Activated CD4-positive, alpha-beta T cell treated with anti-CD3 and anti-CD28 coated beads, Interleukin-2, amount 50 U/mL, for 24 hours (primary cell): ENCODE measurements at regions not wholly inside any gene's neighbourhood (a gene's known extent, or its start where the extent isn't known, plus 50 kb on each side); places are given as distances from the start of the nearest gene placed in this dataset.

Experiments used
- DNase-seq, 2 donors: peaks; one replicate each; pipeline ENCODE4 v3.0.0-alpha.2; 2020; ENCODE audit warnings: low read depth in 1 of 2, low spot score in 1 of 2

GRCh38 chr2:12107939-12108338 lies 361.5 kb downstream of the LPIN1 start:
- no peak for DNase-seq

- DNase-seq, result no peak
These were observed 363.1 kb downstream of the LPIN1 start for GRCh38 chr2:12109363-12110017.

- no peak for DNase-seq
These were observed 363.6 kb downstream of the LPIN1 start for GRCh38 chr2:12110074-12110473.

GRCh38 chr2:12110481-12110880 lies 364.0 kb downstream of the LPIN1 start:
- no peak for DNase-seq

- no peak for DNase-seq
These were observed 367.0 kb downstream of the LPIN1 start for GRCh38 chr2:12113412-12113811.

GRCh38 chr2:12114816-12115215 lies 368.4 kb downstream of the LPIN1 start:
- no peak for DNase-seq

- no peak for DNase-seq
These were observed 369.9 kb downstream of the LPIN1 start for GRCh38 chr2:12116228-12116750.

- no peak for DNase-seq
These were observed 373.4 kb downstream of the LPIN1 start for GRCh38 chr2:12119841-12120240.

- DNase-seq, result no peak
These were observed 374.1 kb downstream of the LPIN1 start for GRCh38 chr2:12120281-12121150.

GRCh38 chr2:12124790-12125189 lies 378.4 kb downstream of the LPIN1 start:
- no peak for DNase-seq

- DNase-seq, result no peak
These were observed 379.9 kb downstream of the LPIN1 start for GRCh38 chr2:12126318-12126717.

- peak in 1 of 2 donors; percentile 7 for DNase-seq
These were observed 381.2 kb downstream of the LPIN1 start for GRCh38 chr2:12127638-12128037.

GRCh38 chr2:12131975-12132374 lies 385.5 kb downstream of the LPIN1 start:
- DNase-seq, result no peak

- no peak for DNase-seq
These were observed 395.3 kb downstream of the LPIN1 start for GRCh38 chr2:12141618-12142258.

GRCh38 chr2:12151716-12152115 lies 405.3 kb downstream of the LPIN1 start:
- no peak for DNase-seq

- no peak for DNase-seq
These were observed 406.5 kb downstream of the LPIN1 start for GRCh38 chr2:12152888-12153287.

- DNase-seq, result no peak
These were observed 409.0 kb downstream of the LPIN1 start for GRCh38 chr2:12155303-12156051.

- DNase-seq, result no peak
These were observed 409.9 kb downstream of the LPIN1 start for GRCh38 chr2:12156349-12156748.

- no peak for DNase-seq
These were observed 414.7 kb downstream of the LPIN1 start for GRCh38 chr2:12161085-12161484.

- no peak for DNase-seq
These were observed 416.1 kb downstream of the LPIN1 start for GRCh38 chr2:12162269-12163247.
